ENCODE measurements at regions not wholly inside any gene's neighbourhood (a gene's known extent, or its start where the extent isn't known, plus 50 kb on each side); places are given as distances from the start of the nearest gene placed in this dataset.

GRCh38 chr20:1806456-1806855, 88.8 kb upstream of the SIRPA start:
- DNase-seq: no peak
- 0 out of 4 replicates have a peak, but pooled peaks cover 0 to 5% of the 10 kb centered on the region in 2 experiments for H3K79me1 ChIP-seq (ENCODE audit: low read depth in 1 of 2, low read length in 2 of 2)
- BruUV-seq (replicated peaks): no TSS peak
- no peaks in the 10 kb centered on the region for H3K36me3 ChIP-seq (ENCODE audit: control insufficient read depth, insufficient read depth, low read length)
- peak overlapping the region; percentile 13 for H2AK9ac ChIP-seq (replicated peaks; ENCODE audit: low read depth, low read length, poor library complexity)
- H3K4me2 ChIP-seq (ENCODE audit: low read depth, low read length): no peak overlapping the region
- H3K4me1 ChIP-seq (ENCODE audit: control insufficient read depth, insufficient read depth, low read length): peaks cover 29% of the 10 kb centered on the region
- H4K8ac ChIP-seq (ENCODE audit: low read depth in 2 of 2, low read length in 2 of 2): no peak overlapping the region
- H4K20me1 ChIP-seq (ENCODE audit: insufficient read depth, low read length): no peaks in the 10 kb centered on the region
- dilution Hi-C loops (cut with HindIII; ENCODE audit: low sequenced_read_pairs, unreplicated experiment) (no loop called here), intact Hi-C loops (cut with micrococcal nuclease) (no loop called here), in situ Hi-C loops (cut with MboI; ENCODE audit: low sequenced_read_pairs) (no loop called here)
- no peak overlapping the region for H3K18ac ChIP-seq (ENCODE audit: low read depth, low read length)
- 0 out of 2 replicates have a peak overlapping the region, but pooled peaks have one; percentile 25 for H2BK120ac ChIP-seq (ENCODE audit: low read depth, low read length)
- TF ChIP-seq NFE2L2 (IDR thresholded peaks at IDR 0.05; ENCODE audit: low read depth, low read length) (no peak), CTCF (conservative IDR thresholded peaks at IDR 0.05; ENCODE audit: low read depth, low read length) (no peak), MXI1 (IDR thresholded peaks at IDR 0.05; ENCODE audit: borderline replicate concordance, low read depth, low read length) (no peak), USF2 (IDR thresholded peaks at IDR 0.05; ENCODE audit: low read depth, low read length) (no peak), MAFK (IDR thresholded peaks at IDR 0.05; ENCODE audit: low read depth, low read length) (no peak), ELK1 (IDR thresholded peaks at IDR 0.05; ENCODE audit: borderline replicate concordance, low read depth, low read length) (no peak), CHD1 (IDR thresholded peaks at IDR 0.05; ENCODE audit: low read depth, low read length) (no peak), MAZ (IDR thresholded peaks at IDR 0.05; ENCODE audit: borderline replicate concordance, low read depth, low read length) (no peak), RAD21 (IDR thresholded peaks at IDR 0.05; ENCODE audit: low read length) (no peak), CEBPB (IDR thresholded peaks at IDR 0.05; ENCODE audit: low read depth, low read length) (no peak), RFX5 (IDR thresholded peaks at IDR 0.05; ENCODE audit: low read depth, low read length) (no peak), SMC3 (IDR thresholded peaks at IDR 0.05; ENCODE audit: low read depth, low read length) (no peak), POLR2A (IDR thresholded peaks at IDR 0.05; ENCODE audit: low read depth, low read length) (no peak), FOS (IDR thresholded peaks at IDR 0.05; ENCODE audit: low read depth, low read length) (no peak), BHLHE40 (IDR thresholded peaks at IDR 0.05; ENCODE audit: low read depth, low read length) (no peak)
- H3K56ac ChIP-seq (ENCODE audit: extremely low read depth, insufficient read depth, low read length): no peak overlapping the region
- ChIA-PET CTCF (interaction anchor here (0.9 kb wide), 1 partner anchor 29 kb away, joined by 3 read pairs; no protein-coding TSS in a partner anchor), POLR2A (ENCODE audit: unreplicated experiment) (no interaction called here)
- H3K9me1 ChIP-seq (ENCODE audit: insufficient read depth, low read length): peaks cover 25% of the 10 kb centered on the region
- no peak overlapping the region for H2AFZ ChIP-seq (replicated peaks; ENCODE audit: low read length, poor library complexity)
- WGBS, 2 experiments (ENCODE audit: extremely low coverage in 2 of 2, insufficient read length in 1 of 2): 93% methylated on average over 3 of the region's 7 CpGs; no CpG with 5 or more reads in 1 of the 2 experiments
- no peak overlapping the region; the same call in 1 of the 2 replicates for H2AK5ac ChIP-seq (ENCODE audit: low read depth, low read length)
- H3K23ac ChIP-seq (ENCODE audit: low read depth, low read length): no peak overlapping the region
- no peak overlapping the region for H3K27ac ChIP-seq (ENCODE audit: insufficient read depth, low read length)
- no peak overlapping the region for H3K4me3 ChIP-seq (ENCODE audit: insufficient read depth, low read depth, low read length)
- no peak for ATAC-seq (ENCODE audit: low read depth)
- H3K4ac ChIP-seq (ENCODE audit: low read depth, low read length): peak overlapping the region; percentile 19; the same call in 1 of the 2 replicates
- 0 out of 2 replicates have a peak, but pooled peaks cover under 1% of the 10 kb centered on the region for H3K27me3 ChIP-seq (ENCODE audit: control insufficient read depth, insufficient read depth, low read length)
- H3K9ac ChIP-seq (ENCODE audit: low read depth, low read length): no peak overlapping the region
- H4K91ac ChIP-seq (ENCODE audit: insufficient read depth, low read depth, low read length): peak overlapping the region; percentile 15; the same call in 1 of the 2 replicates
- no peaks in the 10 kb centered on the region for H3K9me3 ChIP-seq (ENCODE audit: control insufficient read depth, insufficient read depth, low read length)
- no peak overlapping the region for H2BK5ac ChIP-seq (ENCODE audit: low read depth, low read length, poor library complexity, severe bottlenecking)
- 0 out of 2 replicates have a peak overlapping the region, but pooled peaks have one; percentile 11 for H2BK20ac ChIP-seq (ENCODE audit: low read depth, low read length)
- H4K5ac ChIP-seq (ENCODE audit: low read depth, low read length): no peak overlapping the region
- no peak overlapping the region for H3K14ac ChIP-seq (replicated peaks; ENCODE audit: low read depth, low read length)
- H2BK15ac ChIP-seq (ENCODE audit: low read depth, low read length): peak overlapping the region; percentile 55; the same call in 2 of the 3 replicates

Measured in IMR-90 (cell line).